NB4 (cell line): ENCODE measurements at regions not wholly inside any gene's neighbourhood (a gene's known extent, or its start where the extent isn't known, plus 50 kb on each side); places are given as distances from the start of the nearest gene placed in this dataset.

Experiments used
- DNase-seq: peaks from one replicate; pipeline ENCODE4 v3.0.0; 2010; ENCODE audit warnings: low read depth
- H3K4me3 ChIP-seq: one replicate; pipeline ENCODE4 v1.5.1; 2011; ENCODE audit warnings: mild to moderate bottlenecking, low read depth, low read length, moderate library complexity
- CTCF ChIP-seq: IDR thresholded peaks from one replicate; pipeline ENCODE4 v1.5.1; 2012; ENCODE audit warnings: low read depth, low read length
- MAX ChIP-seq: IDR thresholded peaks from 2 replicates; pipeline ENCODE4 v1.6.1; 2011; ENCODE audit warnings: low read depth, low read length
- MYC ChIP-seq: IDR thresholded peaks from 2 replicates; pipeline ENCODE4 v1.6.1; 2011; ENCODE audit warnings: low read depth, low read length
- POLR2A ChIP-seq: IDR thresholded peaks from 2 replicates; pipeline ENCODE4 v1.6.1; 2011; ENCODE audit warnings: mild to moderate bottlenecking; ENCODE audit not compliant: insufficient read length; ENCODE audit errors: extremely low read depth

- TF ChIP-seq MAX (no peak), POLR2A (no peak), MYC (no peak), CTCF (no peak)
- DNase-seq = no peak
- H3K4me3 ChIP-seq = no peak overlapping the region
Measured at GRCh38 chr17:72351365-72351764, 230.5 kb downstream of the SOX9 start.

GRCh38 chr17:72351884-72352346 lies 231.1 kb downstream of the SOX9 start:
- TF ChIP-seq POLR2A (no peak), CTCF (no peak), MAX (no peak), MYC (no peak)
- DNase-seq = no peak
- no peak overlapping the region for H3K4me3 ChIP-seq

GRCh38 chr17:72353502-72353901 lies 232.7 kb downstream of the SOX9 start:
- no peak overlapping the region for H3K4me3 ChIP-seq
- no peak for DNase-seq
- TF ChIP-seq CTCF (no peak), MAX (no peak), POLR2A (no peak), MYC (no peak)

GRCh38 chr17:72354071-72354470 lies 233.3 kb downstream of the SOX9 start:
- no peak for TF ChIP-seq CTCF
- no peak for TF ChIP-seq MAX
- TF ChIP-seq MYC = no peak
- no peak for TF ChIP-seq POLR2A
- no peak for DNase-seq
- H3K4me3 ChIP-seq = no peak overlapping the region

GRCh38 chr17:72357764-72358365 lies 237.0 kb downstream of the SOX9 start:
- H3K4me3 ChIP-seq = no peak overlapping the region
- DNase-seq = no peak
- TF ChIP-seq MAX (no peak), MYC (no peak), CTCF (no peak)

GRCh38 chr17:72358465-72358864 lies 237.6 kb downstream of the SOX9 start:
- no peak overlapping the region for H3K4me3 ChIP-seq
- DNase-seq = no peak
- TF ChIP-seq CTCF (no peak), POLR2A (no peak), MYC (no peak), MAX (no peak)
